ENCODE measurements at regions not wholly inside any gene's neighbourhood (a gene's known extent, or its start where the extent isn't known, plus 50 kb on each side); places are given as distances from the start of the nearest gene placed in this dataset.

DNA sequence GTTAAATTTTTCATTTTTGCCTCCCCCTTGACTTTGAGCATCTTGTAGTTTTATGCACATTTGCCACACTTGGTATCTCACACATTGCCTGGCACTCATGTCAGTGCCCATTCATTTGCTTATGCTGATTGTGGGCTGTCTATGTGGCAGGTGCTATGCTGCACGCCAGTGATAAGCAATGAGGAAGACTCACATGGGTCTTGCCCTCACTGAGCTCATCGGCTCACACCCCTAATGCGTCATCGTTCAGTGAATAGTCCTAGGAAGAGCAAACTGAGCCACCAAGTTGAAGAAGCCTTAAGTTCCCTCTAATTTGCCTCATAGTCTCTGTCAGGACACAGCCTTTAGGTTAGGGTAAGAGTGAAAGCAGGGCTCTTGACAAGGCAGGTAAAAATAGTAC is 209.4 kb upstream of the IL12B start:
- no peak for DNase-seq (ENCODE audit: low spot score)

GRCh38 chr5:159543326-159543725 is 213.0 kb upstream of the IL12B start:
- DNase-seq (ENCODE audit: low spot score), result no peak

DNA sequence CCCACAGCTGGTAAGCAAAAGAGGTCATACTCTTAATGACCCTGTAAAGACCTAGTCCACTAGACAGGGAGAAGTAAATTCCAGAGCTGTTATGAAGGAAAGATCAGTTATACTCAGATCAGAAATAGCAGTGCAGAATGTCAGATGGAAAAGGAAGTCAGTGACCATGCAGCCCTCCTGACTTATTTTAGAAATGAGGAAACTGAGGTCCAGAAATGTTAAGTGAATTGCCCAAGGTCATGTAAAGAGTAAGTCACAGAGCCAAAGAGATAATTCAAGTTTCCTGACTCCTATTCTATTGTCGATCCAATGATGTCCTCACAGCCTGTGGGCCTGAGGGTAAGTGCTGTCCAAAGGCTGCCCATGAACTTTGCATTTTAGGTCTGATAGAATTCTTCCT is 214.9 kb upstream of the IL12B start:
- DNase-seq (ENCODE audit: low spot score), result no peak

- no peak for DNase-seq (ENCODE audit: low spot score)
Measured at GRCh38 chr5:159547466-159548195, 217.3 kb upstream of the IL12B start.

- no peak for DNase-seq (ENCODE audit: low spot score)
Measured at GRCh38 chr5:159548517-159548916, 218.2 kb upstream of the IL12B start.

GRCh38 chr5:159549046-159549445 is 218.8 kb upstream of the IL12B start:
- DNase-seq (ENCODE audit: low spot score), result no peak

GRCh38 chr5:159550951-159551350 is 220.7 kb upstream of the IL12B start:
- no peak for DNase-seq (ENCODE audit: low spot score)

DNA sequence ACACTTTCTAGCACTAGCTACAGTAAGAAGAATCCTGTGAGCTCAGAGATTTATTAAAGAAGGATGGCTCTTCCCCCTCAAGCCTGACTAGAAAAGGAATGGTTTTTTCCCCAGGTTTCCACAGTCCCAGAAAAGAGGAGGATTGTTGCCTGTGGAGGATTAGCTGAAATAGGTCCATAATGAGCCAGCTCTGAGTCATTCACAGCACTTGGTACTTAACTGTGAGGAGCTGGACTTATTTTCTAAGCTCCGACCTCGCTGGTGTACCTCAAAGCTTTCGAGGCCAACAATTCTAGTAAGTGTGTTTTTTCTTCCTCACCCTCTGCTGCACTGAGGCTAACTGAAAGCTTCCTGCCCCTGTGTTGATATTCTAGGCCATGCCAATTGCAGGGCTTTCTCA is 222.5 kb upstream of the IL12B start:
- no peak for DNase-seq (ENCODE audit: low spot score)

DNA sequence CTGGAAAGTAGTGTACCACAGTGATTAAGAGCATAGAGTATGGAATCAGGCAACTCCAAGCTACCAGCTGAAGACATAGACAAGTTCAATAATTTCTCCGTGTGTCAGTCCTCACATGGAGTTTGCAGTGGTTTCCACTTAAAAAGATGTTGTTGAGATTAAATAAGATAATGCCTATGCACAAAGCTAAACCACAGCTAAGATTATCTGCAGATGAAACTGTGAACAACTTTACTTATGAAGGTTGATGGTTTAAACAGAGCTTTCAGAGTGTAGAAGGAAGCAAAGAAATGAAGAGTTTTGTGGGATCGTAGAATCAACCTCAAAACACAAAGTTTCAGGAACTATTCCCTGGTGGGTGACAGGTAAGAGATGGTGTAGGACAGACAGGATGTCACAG is 223.5 kb upstream of the IL12B start:
- DNase-seq (ENCODE audit: low spot score), result no peak

- DNase-seq (ENCODE audit: low spot score), result no peak
Measured at GRCh38 chr5:159555084-159555483, 224.8 kb upstream of the IL12B start.

DNA sequence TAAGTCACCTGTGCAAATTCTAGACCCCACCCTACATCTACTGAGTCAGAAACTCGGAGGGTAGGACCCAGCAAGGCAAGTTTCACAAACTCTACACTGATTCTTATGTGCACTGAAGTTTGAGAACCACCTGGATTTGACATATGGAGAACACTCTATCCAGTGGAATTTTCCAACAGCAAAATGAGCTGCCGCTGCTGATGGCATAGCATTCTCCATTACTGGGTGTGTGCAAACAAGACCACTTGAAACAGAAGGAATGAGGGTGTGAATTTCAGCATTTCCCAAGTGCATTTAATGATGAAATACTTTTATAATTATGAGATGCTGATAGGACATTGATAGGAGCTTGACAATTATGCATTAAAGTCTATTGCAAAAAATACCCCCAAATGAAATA is 229.1 kb upstream of the IL12B start:
- no peak for DNase-seq (ENCODE audit: low spot score)

DNA sequence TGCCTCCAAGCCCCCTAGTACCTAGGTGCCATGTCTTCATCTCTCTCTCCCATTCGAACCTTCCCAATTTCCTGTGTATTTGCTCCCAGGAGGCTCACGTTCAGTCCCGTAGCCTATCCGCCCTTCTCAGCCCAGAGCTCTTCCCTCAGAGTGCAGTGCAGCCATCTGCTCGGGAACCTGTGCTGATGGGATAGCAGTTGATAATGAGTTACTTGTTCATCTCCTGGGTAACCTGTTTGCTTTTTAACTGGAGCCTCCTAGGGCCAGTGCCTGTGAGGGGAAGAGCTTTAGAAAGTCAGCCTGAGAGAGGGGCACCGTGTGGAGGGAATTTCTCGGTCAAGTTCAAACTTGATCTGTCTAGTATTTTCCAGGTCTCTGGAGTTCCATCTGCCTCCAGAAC is 229.8 kb upstream of the IL12B start:
- DNase-seq (ENCODE audit: low spot score), result no peak

- no peak for DNase-seq (ENCODE audit: low spot score)
Measured at GRCh38 chr5:159564031-159564430, 233.7 kb upstream of the IL12B start.

DNA sequence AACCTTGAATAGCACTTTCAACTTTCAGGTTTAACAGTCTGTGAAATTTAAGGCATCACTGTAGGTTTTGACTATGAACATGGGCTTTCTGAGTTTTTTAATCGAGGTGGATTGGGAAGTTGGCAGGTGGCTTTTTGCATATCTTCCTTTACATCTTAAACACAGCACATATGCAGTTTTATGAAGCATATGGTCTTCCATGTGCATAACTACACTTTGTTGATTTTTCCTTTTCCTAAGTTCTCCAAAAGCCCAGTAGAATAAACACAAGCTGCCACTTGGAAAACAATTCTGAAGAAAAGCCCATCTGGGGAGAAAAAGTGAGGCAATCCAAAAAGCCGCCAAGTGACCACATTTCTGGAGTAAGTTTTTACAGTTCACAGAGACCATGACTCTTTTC is 236.5 kb upstream of the IL12B start:
- no peak for DNase-seq (ENCODE audit: low spot score)

GRCh38 chr5:159567461-159567860 is 237.2 kb upstream of the IL12B start:
- DNase-seq (ENCODE audit: low spot score), result no peak

GRCh38 chr5:159571501-159572244 is 241.4 kb upstream of the IL12B start:
- DNase-seq (ENCODE audit: low spot score), result no peak

GRCh38 chr5:159576902-159577301 is 246.6 kb upstream of the IL12B start:
- no peak for DNase-seq (ENCODE audit: low spot score)

DNA sequence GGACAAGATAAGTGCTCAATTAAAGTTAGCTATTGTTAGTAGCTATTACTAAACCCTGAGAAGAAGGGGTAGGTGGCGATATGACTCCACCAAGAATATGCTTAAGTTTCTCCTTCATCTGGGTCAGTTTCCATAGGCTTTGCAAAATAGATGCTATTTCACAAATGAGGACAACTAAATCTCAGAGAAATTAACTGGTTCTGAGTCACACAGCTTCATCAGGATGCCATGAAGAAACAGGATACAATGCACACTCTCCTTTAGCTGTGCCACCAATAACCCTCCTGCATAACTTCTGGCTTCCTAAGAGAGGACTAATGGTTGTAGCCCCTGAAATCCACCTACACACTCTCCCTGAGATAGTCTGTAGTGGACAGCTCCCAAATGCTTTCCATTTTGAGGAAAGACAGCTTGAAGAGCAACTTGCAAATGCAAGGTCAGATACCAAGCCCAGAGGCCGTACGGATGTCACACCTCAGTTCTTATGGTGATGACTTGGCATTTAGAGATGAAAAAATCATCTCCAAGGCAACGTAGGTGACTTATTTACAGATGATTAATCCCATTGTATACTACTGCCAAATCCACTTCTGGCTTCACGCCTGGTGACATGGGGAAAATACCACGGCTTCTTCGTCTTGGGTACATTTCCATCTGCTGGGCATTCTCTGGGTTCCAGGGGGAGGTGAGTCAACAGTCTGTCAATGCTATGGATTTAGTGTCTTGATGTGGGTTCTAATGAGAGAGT is 251.4 kb upstream of the IL12B start:
- no peak for DNase-seq (ENCODE audit: low spot score)

DNA sequence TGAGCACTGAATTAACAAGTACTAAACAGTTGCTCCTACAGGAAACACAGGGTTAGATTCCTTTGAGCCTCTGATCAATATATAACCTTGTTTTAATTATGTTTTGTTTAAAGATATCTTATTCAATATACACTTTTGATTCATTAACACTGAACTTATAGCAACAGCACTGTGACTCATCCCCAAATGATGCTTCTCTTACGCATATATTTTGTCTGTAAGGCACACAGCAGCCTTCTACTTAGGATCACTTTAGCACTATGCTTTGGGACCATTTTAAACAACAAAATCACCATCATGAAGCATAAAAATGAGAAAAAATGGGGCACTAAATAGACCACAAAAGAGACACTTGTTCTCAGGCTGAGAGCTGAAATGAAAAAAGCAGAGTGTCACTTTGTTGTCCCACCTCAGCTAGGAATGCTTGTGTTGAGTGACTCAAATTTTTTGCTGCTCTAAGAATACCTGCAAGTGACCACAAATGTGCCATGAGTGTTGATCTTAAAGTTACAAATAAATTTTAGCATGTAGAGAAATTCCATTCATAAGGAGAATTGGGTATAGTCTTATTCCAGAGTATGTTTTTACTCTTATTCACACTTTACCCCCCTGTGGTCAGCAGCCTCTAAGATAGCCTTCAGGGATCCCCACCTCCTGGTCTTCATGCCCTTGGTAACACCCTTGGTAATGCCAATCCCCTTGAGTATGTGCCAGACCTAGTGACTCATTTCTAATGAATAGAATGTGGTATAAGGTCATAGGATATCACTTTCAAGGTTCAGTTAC is 252.7 kb upstream of the IL12B start:
- no peak for DNase-seq (ENCODE audit: low spot score)

GRCh38 chr5:159586921-159587320 is 256.6 kb upstream of the IL12B start:
- no peak for DNase-seq (ENCODE audit: low spot score)

- DNase-seq (ENCODE audit: low spot score), result no peak
Measured at GRCh38 chr5:159588941-159589340, 258.7 kb upstream of the IL12B start.

DNA sequence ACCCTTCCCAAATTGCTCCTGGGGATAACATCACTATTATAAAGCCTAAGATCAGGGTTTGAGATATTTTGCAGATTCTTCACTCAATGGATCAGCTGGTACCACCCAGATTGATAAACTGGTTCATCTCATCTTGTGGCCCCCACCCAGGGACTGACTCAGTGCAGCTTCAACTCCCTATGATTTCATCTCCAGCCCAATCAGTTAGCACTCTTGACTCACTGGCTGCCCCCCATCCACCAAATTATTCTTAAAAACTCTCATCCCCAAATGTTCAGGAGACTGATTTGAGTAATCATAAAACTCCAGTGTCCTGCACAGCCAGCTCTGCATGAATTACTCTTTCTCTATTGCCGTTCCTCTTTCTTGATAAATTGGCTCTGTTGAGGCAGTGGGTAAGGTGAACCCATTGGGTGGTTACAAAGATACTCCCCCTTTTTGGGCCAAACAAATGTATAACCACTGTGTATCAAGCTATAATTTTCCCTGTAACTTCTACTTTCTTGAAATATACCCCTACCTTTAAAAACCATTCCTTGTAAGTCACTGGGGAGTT is 263.3 kb upstream of the IL12B start:
- DNase-seq (ENCODE audit: low spot score), result no peak

All from HuH-7.5 (cell line).